ENCODE measurements at regions not wholly inside any gene's neighbourhood (a gene's known extent, or its start where the extent isn't known, plus 50 kb on each side); places are given as distances from the start of the nearest gene placed in this dataset.

- TF ChIP-seq CTCF (tag by site-specific recombination; IDR thresholded peaks at IDR 0.05) (no peak), OSR2 (tag by site-specific recombination; IDR thresholded peaks at IDR 0.05) (no peak), ZBTB21 (tag by site-specific recombination; IDR thresholded peaks at IDR 0.05) (no peak), ZNF629 (tag by site-specific recombination; IDR thresholded peaks at IDR 0.05) (no peak), SALL2 (tag by site-specific recombination; IDR thresholded peaks at IDR 0.05; ENCODE audit: borderline replicate concordance) (no peak), KLF16 (tag by site-specific recombination; IDR thresholded peaks at IDR 0.05) (no peak), EGR2 (tag by site-specific recombination; IDR thresholded peaks at IDR 0.05; ENCODE audit: low read depth) (no peak), ATF2 (tag by site-specific recombination; IDR thresholded peaks at IDR 0.05; ENCODE audit: low read depth) (no peak)
These were observed 119.9 kb upstream of the THUMPD2 start for GRCh38 chr2:39898934-39899333.
